OCI-LY3 (cell line): ENCODE measurements at regions not wholly inside any gene's neighbourhood (a gene's known extent, or its start where the extent isn't known, plus 50 kb on each side); places are given as distances from the start of the nearest gene placed in this dataset.
A peak's percentile ranks its signal among the peaks of the same experiment; 100 is the strongest.

ENCODE experiments used
- H2AFZ ChIP-seq: fragments of 200-600, 300-600 bp; shearing (Covaris generic); 2 replicates; pipeline ENCODE4 v1.6.0; 2014; ENCODE audit warnings: antibody characterized with exemption, low read depth, low read length
- H3K27ac ChIP-seq: fragments of 200-600, 300-600 bp; sonication (generic); 2 replicates; pipeline ENCODE4 v1.5.1; 2014; ENCODE audit warnings: mild to moderate bottlenecking, low read length, moderate library complexity, mixed read lengths
- H3K27me3 ChIP-seq: fragments of 200-600, 300-600 bp; sonication (generic); 2 replicates; pipeline ENCODE4 v1.6.1; 2014; ENCODE audit warnings: low read depth, low read length, mixed read lengths
- H3K36me3 ChIP-seq: fragments of 200-600, 300-600 bp; sonication (generic); replicated peaks from 2 replicates; pipeline ENCODE3; 2014; ENCODE audit warnings: low read depth, low read length, mixed read lengths
- H3K4me1 ChIP-seq: fragments of 300-600, 200-600 bp; sonication (generic); 2 replicates; pipeline ENCODE4 v1.6.1; 2014; ENCODE audit warnings: low read length, mixed read lengths
- H3K4me2 ChIP-seq: fragments of 200-600, 300-600 bp; sonication (generic); 2 replicates; pipeline ENCODE4 v1.6.1; 2014; ENCODE audit warnings: low read length, mixed read lengths
- H3K4me3 ChIP-seq: fragments of 300-600, 200-600 bp; sonication (generic); 2 replicates; pipeline ENCODE4 v1.5.1; 2014; ENCODE audit warnings: antibody characterized with exemption, mild to moderate bottlenecking, low read length, moderate library complexity
- H3K79me2 ChIP-seq: fragments of 300-600, 200-600 bp; shearing (Covaris generic); 2 replicates; pipeline ENCODE4 v1.6.1; 2014; ENCODE audit warnings: mild to moderate bottlenecking, low read length, mixed read lengths
- H3K9ac ChIP-seq: fragments of 300-600, 200-600 bp; shearing (Covaris generic); 2 replicates; pipeline ENCODE4 v1.6.0; 2014; ENCODE audit warnings: mild to moderate bottlenecking, low read length, moderate library complexity
- H3K9me3 ChIP-seq: fragments of 200-600, 300-600 bp; shearing (Covaris generic); 2 replicates; pipeline ENCODE4 v1.6.1; 2014; ENCODE audit warnings: low read length, mixed read lengths; ENCODE audit not compliant: insufficient read depth
- H4K20me1 ChIP-seq: fragments of 200-600, 300-600 bp; sonication (generic); 2 replicates; pipeline ENCODE4 v1.6.1; 2016; ENCODE audit warnings: low read length, mixed read lengths; ENCODE audit not compliant: insufficient read depth
- CTCF ChIP-seq: fragments of 200-600, 300-600 bp; sonication (generic); IDR thresholded peaks from 2 replicates; pipeline ENCODE4 v1.5.1; 2014; ENCODE audit warnings: antibody characterized with exemption, low read length, low read depth
- EZH2phosphoT487 ChIP-seq: fragments of 200-600 bp; shearing (Covaris generic); IDR thresholded peaks from 2 replicates; pipeline ENCODE4 v1.6.1; 2018; ENCODE audit warnings: antibody characterized with exemption, mixed run types, low read depth

- H3K4me3 ChIP-seq: no peak overlapping the region
- H3K79me2 ChIP-seq: no peaks in the 10 kb centered on the region
- no peaks in the 10 kb centered on the region for H4K20me1 ChIP-seq
- no peaks in the 10 kb centered on the region for H3K9me3 ChIP-seq
- H2AFZ ChIP-seq: no peak overlapping the region
- H3K36me3 ChIP-seq: no peaks in the 10 kb centered on the region
- H3K27me3 ChIP-seq: no peaks in the 10 kb centered on the region
- TF ChIP-seq EZH2phosphoT487 (no peak), CTCF (no peak)
- no peak overlapping the region for H3K27ac ChIP-seq
- H3K9ac ChIP-seq: no peak overlapping the region
- H3K4me1 ChIP-seq: peaks cover 34% of the 10 kb centered on the region
- no peak overlapping the region for H3K4me2 ChIP-seq
Observed at GRCh38 chr9:124132671-124133147, 121.1 kb downstream of the LHX2 start.

- TF ChIP-seq EZH2phosphoT487 (no peak), CTCF (peak; percentile 59)
- H3K9me3 ChIP-seq: no peaks in the 10 kb centered on the region
- no peaks in the 10 kb centered on the region for H3K27me3 ChIP-seq
- peaks cover 37% of the 10 kb centered on the region for H3K4me1 ChIP-seq
- H3K36me3 ChIP-seq: no peaks in the 10 kb centered on the region
- no peak overlapping the region for H3K4me3 ChIP-seq
- H3K4me2 ChIP-seq: peak overlapping the region; percentile 58
- H3K9ac ChIP-seq: no peak overlapping the region; the same call in 1 of the 2 replicates
- H4K20me1 ChIP-seq: no peaks in the 10 kb centered on the region
- H2AFZ ChIP-seq: no peak overlapping the region
- no peak overlapping the region for H3K27ac ChIP-seq
- H3K79me2 ChIP-seq: no peaks in the 10 kb centered on the region
Observed at GRCh38 chr9:124133727-124134126, 122.2 kb downstream of the LHX2 start.

- H3K9me3 ChIP-seq: no peaks in the 10 kb centered on the region
- H3K79me2 ChIP-seq: no peaks in the 10 kb centered on the region
- peak overlapping the region; percentile 62; the same call in 1 of the 2 replicates for H2AFZ ChIP-seq
- H3K4me2 ChIP-seq: peak overlapping the region; percentile 58
- H3K4me1 ChIP-seq: peaks cover 37% of the 10 kb centered on the region
- no peaks in the 10 kb centered on the region for H3K36me3 ChIP-seq
- H3K9ac ChIP-seq: peak overlapping the region; percentile 31; the same call in 1 of the 2 replicates
- no peak for TF ChIP-seq EZH2phosphoT487
- no peak for TF ChIP-seq CTCF
- no peak overlapping the region; the same call in 1 of the 2 replicates for H3K27ac ChIP-seq
- no peaks in the 10 kb centered on the region for H3K27me3 ChIP-seq
- peak overlapping the region; percentile 42 for H3K4me3 ChIP-seq
- H4K20me1 ChIP-seq: no peaks in the 10 kb centered on the region
Observed at GRCh38 chr9:124134526-124134925, 123.0 kb downstream of the LHX2 start.

GRCh38 chr9:124135813-124136365, 121.9 kb upstream of the NEK6 start:
- Histone ChIP-seq H4K20me1 (no peaks in the 10 kb centered on the region), H3K27me3 (no peaks in the 10 kb centered on the region), H3K36me3 (no peaks in the 10 kb centered on the region), H3K27ac (no peak overlapping the region), H3K9ac (no peak overlapping the region), H3K4me2 (no peak overlapping the region), H3K79me2 (no peaks in the 10 kb centered on the region), H2AFZ (no peak overlapping the region), H3K4me1 (peaks cover 35% of the 10 kb centered on the region), H3K4me3 (no peak overlapping the region), H3K9me3 (no peaks in the 10 kb centered on the region)
- TF ChIP-seq EZH2phosphoT487 (no peak), CTCF (no peak)
